GM12874 (cell line): ENCODE measurements at regions not wholly inside any gene's neighbourhood (a gene's known extent, or its start where the extent isn't known, plus 50 kb on each side); places are given as distances from the start of the nearest gene placed in this dataset.

Source experiments
- TF ChIP-seq, protein P1 (sequence below): IDR thresholded peaks from 2 replicates; pipeline ENCODE4 v1.5.1; 2011; ENCODE audit warnings: low read depth, mild to moderate bottlenecking, control low read depth, low read length, moderate library complexity; ENCODE audit not compliant: insufficient read depth

GRCh38 chr13:72194523-72194922, 327.5 kb upstream of the DACH1 start:
- TF ChIP-seq, protein P1, sequence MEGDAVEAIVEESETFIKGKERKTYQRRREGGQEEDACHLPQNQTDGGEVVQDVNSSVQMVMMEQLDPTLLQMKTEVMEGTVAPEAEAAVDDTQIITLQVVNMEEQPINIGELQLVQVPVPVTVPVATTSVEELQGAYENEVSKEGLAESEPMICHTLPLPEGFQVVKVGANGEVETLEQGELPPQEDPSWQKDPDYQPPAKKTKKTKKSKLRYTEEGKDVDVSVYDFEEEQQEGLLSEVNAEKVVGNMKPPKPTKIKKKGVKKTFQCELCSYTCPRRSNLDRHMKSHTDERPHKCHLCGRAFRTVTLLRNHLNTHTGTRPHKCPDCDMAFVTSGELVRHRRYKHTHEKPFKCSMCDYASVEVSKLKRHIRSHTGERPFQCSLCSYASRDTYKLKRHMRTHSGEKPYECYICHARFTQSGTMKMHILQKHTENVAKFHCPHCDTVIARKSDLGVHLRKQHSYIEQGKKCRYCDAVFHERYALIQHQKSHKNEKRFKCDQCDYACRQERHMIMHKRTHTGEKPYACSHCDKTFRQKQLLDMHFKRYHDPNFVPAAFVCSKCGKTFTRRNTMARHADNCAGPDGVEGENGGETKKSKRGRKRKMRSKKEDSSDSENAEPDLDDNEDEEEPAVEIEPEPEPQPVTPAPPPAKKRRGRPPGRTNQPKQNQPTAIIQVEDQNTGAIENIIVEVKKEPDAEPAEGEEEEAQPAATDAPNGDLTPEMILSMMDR = no peak

DNA sequence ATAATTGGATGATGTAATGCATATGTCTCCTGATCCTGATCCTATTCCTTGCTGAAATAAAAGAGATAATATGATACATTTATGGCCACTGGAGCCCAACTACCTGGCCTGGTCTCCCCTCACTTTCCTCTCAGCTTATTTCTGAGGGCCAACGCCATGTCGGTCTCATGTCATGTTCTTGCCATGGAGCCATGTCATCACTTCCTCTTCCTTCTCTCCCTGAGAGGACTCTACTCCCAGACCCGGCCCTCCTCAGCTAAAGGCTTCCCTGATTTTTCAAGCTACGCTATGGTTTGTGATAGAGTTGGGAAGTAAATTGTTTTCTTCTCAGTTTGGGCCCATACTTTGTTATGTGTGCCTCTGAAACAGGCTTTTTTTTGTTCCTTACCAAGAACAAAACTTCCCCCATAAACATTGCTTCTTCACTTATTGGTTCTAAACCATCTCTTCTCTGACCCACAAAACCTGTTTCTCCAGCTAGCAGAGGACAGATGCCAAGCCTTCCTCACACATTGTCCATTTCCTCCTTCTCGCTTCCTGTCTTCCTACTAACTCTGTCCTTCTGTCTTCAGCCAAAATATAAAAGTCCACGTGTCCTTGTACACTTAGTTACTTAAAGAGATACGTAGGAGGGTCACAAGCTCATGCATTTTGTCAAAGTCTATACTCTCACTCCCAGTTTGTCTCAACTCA, 319.9 kb upstream of the DACH1 start:
- TF ChIP-seq, protein P1 = no peak

DNA sequence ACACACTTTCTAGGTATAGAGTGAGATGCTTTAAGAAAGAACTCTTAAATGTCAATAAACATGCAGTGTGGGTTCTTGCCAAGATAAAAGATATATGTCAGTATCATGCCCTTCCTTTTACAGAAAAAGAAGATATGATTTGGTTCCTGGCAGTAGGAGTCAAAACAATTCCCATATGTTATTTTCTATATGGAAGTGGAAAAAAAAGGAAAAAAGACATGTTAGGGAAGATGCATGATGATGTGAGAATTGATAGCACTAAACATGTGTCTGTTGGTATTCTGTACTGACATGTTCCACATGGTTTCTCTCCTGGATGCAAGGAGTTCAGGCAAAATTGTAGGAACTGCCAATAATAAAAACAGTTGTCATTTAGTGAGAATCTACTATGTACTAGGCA, 318.8 kb upstream of the DACH1 start:
- TF ChIP-seq, protein P1 = no peak

DNA sequence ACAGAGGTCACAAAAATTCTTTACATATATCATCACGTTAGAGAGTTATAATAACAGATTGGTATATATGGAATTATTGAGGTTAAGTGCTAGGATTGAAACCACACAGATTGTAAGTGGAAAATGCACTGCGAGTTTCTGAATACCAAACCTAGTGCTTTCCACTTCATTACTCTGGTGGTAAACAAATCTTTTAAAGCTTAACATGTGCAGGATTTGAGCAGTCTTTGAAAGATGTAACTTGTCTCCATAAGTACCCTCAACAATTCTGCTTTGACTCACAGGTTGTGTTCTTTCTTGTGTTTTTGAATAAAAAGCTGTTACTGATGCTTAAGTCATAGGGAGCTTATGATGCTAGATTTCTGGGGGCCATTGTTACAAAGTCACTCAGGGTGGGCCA, 314.7 kb upstream of the DACH1 start:
- TF ChIP-seq, protein P1 = no peak

DNA sequence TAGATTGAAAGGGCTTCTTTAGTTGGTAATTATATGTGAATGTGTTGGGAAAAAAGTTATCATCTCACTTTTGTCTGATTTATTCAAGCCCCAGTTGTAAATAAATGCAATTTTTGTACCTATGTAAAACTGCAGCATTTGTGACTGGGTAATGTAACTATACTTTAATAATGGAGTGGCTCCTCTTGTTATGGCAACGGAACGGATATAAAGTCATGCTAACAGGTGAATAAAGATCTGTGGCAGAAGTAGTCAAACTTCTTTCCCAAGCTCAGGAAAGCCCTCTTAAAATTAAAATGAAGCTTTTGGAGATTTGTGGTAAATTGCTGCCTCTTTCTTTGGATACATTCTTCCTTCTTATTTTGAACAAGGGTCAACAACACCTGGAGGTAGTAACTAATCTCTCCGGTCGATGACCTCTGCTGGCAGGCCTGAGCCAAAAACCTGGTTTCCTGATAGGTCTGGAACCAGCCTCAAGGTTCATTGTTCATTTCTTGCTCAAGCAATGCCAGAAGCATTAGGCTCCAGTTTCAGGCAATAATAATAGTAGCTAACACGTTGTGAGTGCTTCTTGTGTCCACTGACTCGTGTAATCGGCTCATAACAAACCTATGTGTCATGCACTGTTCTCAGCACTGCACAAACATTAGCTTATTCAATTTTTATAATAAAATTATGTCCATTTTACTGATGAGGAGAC, 313.4 kb upstream of the DACH1 start:
- TF ChIP-seq, protein P1 = no peak

GRCh38 chr13:72174549-72174948, 307.5 kb upstream of the DACH1 start:
- TF ChIP-seq, protein P1 = no peak

- TF ChIP-seq, protein P1 = no peak
Measured at GRCh38 chr13:72170571-72170970, 303.6 kb upstream of the DACH1 start.
